HEK293T (cell line): ENCODE measurements at regions not wholly inside any gene's neighbourhood (a gene's known extent, or its start where the extent isn't known, plus 50 kb on each side); places are given as distances from the start of the nearest gene placed in this dataset.

Source experiments
- FOXA1 ChIP-seq: fragments of 450-650 bp; IDR thresholded peaks from 2 replicates; pipeline ENCODE4 v1.6.1; 2016; ENCODE audit warnings: mild to moderate bottlenecking
- FOXK2 ChIP-seq: fragments of 450-650 bp; IDR thresholded peaks from 2 replicates; pipeline ENCODE4 v1.6.1; 2016; ENCODE audit warnings: mild to moderate bottlenecking
- FOXM1 ChIP-seq: fragments of 450-650 bp; IDR thresholded peaks from 2 replicates; pipeline ENCODE4 v1.6.1; 2017; ENCODE audit warnings: mild to moderate bottlenecking, borderline replicate concordance
- HDGF ChIP-seq: fragments of 450-650 bp; IDR thresholded peaks from 2 replicates; pipeline ENCODE4 v1.6.1; 2017; ENCODE audit warnings: antibody characterized with exemption, borderline replicate concordance
- SUZ12 ChIP-seq: fragments of 450-650 bp; IDR thresholded peaks from 2 replicates; pipeline ENCODE4 v1.6.1; 2016; ENCODE audit warnings: mild to moderate bottlenecking
- TARDBP ChIP-seq: fragments of 450-650 bp; IDR thresholded peaks from 2 replicates; pipeline ENCODE4 v1.6.1; 2016
- ZNF384 ChIP-seq: fragments of 450-650 bp; IDR thresholded peaks from 2 replicates; pipeline ENCODE4 v1.6.1; 2016
- TF ChIP-seq, protein P1 (sequence below): fragments of 450-650 bp; IDR thresholded peaks from 2 replicates; pipeline ENCODE4 v1.6.1; 2016

DNA sequence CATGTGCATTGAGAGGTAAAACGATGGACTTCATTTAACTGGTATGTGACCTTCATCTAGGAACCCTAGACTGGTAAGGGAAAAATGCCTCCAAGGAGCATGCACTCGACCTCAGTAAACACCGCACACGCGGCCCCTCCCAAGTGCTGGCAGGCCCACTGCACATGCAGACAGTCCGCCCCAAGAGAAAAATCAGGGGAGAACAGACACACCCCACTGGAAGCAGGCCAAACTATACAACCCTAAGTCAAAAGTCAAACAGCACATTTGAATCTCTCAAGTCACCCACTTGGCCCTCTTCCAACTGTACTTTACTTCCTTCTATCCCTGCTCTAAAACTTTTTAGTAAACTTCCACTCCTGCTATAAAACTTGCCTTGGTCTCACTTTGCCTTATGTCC lies 250.1 kb upstream of the HES1 start:
- no peak for TF ChIP-seq TARDBP
- no peak for TF ChIP-seq FOXK2
- TF ChIP-seq FOXA1, result no peak
- TF ChIP-seq, protein P1, sequence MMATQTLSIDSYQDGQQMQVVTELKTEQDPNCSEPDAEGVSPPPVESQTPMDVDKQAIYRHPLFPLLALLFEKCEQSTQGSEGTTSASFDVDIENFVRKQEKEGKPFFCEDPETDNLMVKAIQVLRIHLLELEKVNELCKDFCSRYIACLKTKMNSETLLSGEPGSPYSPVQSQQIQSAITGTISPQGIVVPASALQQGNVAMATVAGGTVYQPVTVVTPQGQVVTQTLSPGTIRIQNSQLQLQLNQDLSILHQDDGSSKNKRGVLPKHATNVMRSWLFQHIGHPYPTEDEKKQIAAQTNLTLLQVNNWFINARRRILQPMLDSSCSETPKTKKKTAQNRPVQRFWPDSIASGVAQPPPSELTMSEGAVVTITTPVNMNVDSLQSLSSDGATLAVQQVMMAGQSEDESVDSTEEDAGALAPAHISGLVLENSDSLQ, result no peak
- no peak for TF ChIP-seq FOXM1
- no peak for TF ChIP-seq SUZ12
- no peak for TF ChIP-seq HDGF
- no peak for TF ChIP-seq ZNF384
